ENCODE measurements at regions not wholly inside any gene's neighbourhood (a gene's known extent, or its start where the extent isn't known, plus 50 kb on each side); places are given as distances from the start of the nearest gene placed in this dataset.

DNA sequence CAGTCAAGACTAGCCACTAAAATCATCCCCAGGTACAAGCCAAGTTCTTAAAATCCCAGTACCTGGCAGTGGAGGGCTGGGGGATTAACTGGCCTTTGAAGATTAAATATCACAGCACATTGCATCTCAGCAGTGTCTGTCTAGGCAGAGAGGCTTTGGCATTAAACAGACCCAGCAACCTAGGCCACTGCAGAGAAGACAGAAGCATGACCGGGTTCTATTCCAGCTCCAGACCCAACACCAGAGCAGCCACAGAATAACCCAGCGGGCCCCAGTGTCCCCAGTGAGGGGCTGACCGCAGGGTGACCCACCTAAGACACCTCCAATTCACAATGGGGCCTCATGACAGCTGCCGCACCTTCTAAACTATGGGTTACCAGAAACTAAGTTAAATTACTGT, 88.2 kb downstream of the SHANK2 start:
- TF ChIP-seq, protein P1, sequence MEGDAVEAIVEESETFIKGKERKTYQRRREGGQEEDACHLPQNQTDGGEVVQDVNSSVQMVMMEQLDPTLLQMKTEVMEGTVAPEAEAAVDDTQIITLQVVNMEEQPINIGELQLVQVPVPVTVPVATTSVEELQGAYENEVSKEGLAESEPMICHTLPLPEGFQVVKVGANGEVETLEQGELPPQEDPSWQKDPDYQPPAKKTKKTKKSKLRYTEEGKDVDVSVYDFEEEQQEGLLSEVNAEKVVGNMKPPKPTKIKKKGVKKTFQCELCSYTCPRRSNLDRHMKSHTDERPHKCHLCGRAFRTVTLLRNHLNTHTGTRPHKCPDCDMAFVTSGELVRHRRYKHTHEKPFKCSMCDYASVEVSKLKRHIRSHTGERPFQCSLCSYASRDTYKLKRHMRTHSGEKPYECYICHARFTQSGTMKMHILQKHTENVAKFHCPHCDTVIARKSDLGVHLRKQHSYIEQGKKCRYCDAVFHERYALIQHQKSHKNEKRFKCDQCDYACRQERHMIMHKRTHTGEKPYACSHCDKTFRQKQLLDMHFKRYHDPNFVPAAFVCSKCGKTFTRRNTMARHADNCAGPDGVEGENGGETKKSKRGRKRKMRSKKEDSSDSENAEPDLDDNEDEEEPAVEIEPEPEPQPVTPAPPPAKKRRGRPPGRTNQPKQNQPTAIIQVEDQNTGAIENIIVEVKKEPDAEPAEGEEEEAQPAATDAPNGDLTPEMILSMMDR (IDR thresholded peaks at IDR 0.05), result no peak
- TF ChIP-seq POLR2A (IDR thresholded peaks at IDR 0.05), result no peak
